ENCODE measurements at regions not wholly inside any gene's neighbourhood (a gene's known extent, or its start where the extent isn't known, plus 50 kb on each side); places are given as distances from the start of the nearest gene placed in this dataset.
"Not testable (repeated sequence)": the region's sequence is repeated elsewhere in the genome, so short reads cannot be mapped to it uniquely, and the experiment has no call there.

DNA sequence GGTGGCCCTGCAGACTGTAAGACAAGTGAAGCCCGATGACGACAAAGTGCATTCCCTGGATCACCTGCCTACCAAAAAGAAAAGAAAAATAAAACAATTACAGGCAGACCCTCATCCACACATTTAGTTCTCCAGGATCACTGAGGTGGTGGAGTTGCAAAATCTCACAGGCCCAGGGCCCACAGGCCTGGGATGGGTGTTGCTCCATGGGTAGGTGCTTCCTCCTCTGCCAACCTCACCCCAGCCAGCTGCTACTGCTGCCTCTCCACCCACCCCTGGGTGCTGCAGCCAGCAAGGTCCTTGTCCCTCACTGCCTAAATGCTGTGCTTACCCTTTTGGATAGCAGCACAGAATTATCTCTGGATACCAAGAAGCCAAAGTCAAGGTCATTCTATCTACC lies 146.4 kb upstream of the GALNT2 start:
- Mint-ChIP-seq H3K4me1 (no peaks in the 10 kb centered on the region), H3K4me3 (no peak overlapping the region), H3K9me3 (no peaks in the 10 kb centered on the region), H3K36me3 (no peaks in the 10 kb centered on the region), H3K27ac (no peak overlapping the region)
- ATAC-seq: no peak
- DNase-seq (ENCODE audit: low spot score in 2 of 2): no peak

- H3K4me1 Mint-ChIP-seq: no peaks in the 10 kb centered on the region
- no peak for DNase-seq (ENCODE audit: low spot score in 2 of 2)
- ATAC-seq: no peak
- H3K27ac Mint-ChIP-seq: no peak overlapping the region
- no peaks in the 10 kb centered on the region for H3K9me3 Mint-ChIP-seq
- H3K4me3 Mint-ChIP-seq: no peak overlapping the region
- H3K36me3 Mint-ChIP-seq: no peaks in the 10 kb centered on the region
Measured at GRCh38 chr1:229922249-229922648, 144.8 kb upstream of the GALNT2 start.

- no peaks in the 10 kb centered on the region for H3K9me3 Mint-ChIP-seq
- H3K27ac Mint-ChIP-seq: no peak overlapping the region
- no peaks in the 10 kb centered on the region for H3K4me1 Mint-ChIP-seq
- ATAC-seq (no peak), DNase-seq (ENCODE audit: low spot score in 2 of 2) (no peak)
- H3K4me3 Mint-ChIP-seq: no peak overlapping the region
- H3K36me3 Mint-ChIP-seq: no peaks in the 10 kb centered on the region
Measured at GRCh38 chr1:229924639-229925038, 142.4 kb upstream of the GALNT2 start.

GRCh38 chr1:229928767-229929166 lies 138.3 kb upstream of the GALNT2 start:
- H3K9me3 Mint-ChIP-seq: no peaks in the 10 kb centered on the region
- no peak for DNase-seq (ENCODE audit: low spot score in 2 of 2)
- no peak for ATAC-seq
- H3K36me3 Mint-ChIP-seq: no peaks in the 10 kb centered on the region
- H3K4me3 Mint-ChIP-seq: no peak overlapping the region
- no peak overlapping the region for H3K27ac Mint-ChIP-seq
- no peaks in the 10 kb centered on the region for H3K4me1 Mint-ChIP-seq

DNA sequence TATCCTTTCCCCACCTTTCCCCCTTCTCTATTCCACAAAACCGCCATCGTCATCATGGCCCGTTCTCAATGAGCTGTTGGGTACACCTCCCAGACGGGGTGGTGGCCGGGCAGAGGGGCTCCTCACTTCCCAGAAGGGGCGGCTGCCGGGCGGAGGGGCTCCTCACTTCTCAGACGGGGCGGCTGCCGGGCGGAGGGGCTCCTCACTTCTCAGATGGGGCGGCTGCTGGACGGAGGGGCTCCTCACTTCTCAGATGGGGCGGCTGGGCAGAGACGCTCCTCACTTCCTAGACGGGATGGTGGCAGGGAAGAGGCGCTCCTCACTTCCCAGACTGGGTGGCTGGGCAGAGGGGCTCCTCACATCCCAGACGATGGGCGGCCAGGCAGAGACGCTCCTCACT lies 135.3 kb upstream of the GALNT2 start:
- DNase-seq (ENCODE audit: low spot score in 2 of 2); H3K4me1 Mint-ChIP-seq; ATAC-seq; H3K36me3 Mint-ChIP-seq; H3K27ac Mint-ChIP-seq; H3K4me3 Mint-ChIP-seq; H3K9me3 Mint-ChIP-seq: not testable (repeated sequence)

GRCh38 chr1:229935157-229935556 lies 131.9 kb upstream of the GALNT2 start:
- not testable (repeated sequence) for DNase-seq (ENCODE audit: low spot score in 2 of 2); H3K4me1 Mint-ChIP-seq; ATAC-seq; H3K36me3 Mint-ChIP-seq; H3K9me3 Mint-ChIP-seq; H3K27ac Mint-ChIP-seq; H3K4me3 Mint-ChIP-seq

GRCh38 chr1:229938551-229938950 lies 128.5 kb upstream of the GALNT2 start:
- Mint-ChIP-seq H3K9me3 (no peaks in the 10 kb centered on the region), H3K36me3 (no peaks in the 10 kb centered on the region), H3K27ac (no peak overlapping the region), H3K4me3 (no peak overlapping the region), H3K4me1 (no peaks in the 10 kb centered on the region)
- ATAC-seq (no peak), DNase-seq (ENCODE audit: low spot score in 2 of 2) (no peak)

DNA sequence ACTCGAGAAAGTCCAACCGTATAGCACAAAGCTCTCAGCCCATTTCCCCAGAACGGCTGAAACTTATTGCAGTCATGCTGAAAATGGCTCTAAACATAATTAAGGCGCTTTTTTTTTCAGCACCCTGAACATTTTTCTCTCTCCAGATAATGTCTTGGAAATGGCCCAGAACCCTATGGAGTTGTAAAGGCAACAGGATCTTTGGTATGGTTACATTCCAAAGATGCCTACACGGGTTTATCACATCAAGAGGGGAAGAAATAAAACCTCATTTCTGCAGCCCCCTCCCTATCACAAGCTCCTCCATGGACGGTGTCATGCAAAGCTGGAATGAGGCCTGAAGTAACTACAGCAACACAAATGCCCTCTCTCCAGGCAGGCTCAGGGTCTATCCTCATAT lies 126.4 kb upstream of the GALNT2 start:
- H3K4me1 Mint-ChIP-seq: no peaks in the 10 kb centered on the region
- ATAC-seq (no peak), DNase-seq (ENCODE audit: low spot score in 2 of 2) (no peak)
- H3K4me3 Mint-ChIP-seq: no peak overlapping the region
- H3K27ac Mint-ChIP-seq: no peak overlapping the region
- H3K36me3 Mint-ChIP-seq: no peaks in the 10 kb centered on the region
- H3K9me3 Mint-ChIP-seq: no peaks in the 10 kb centered on the region

DNA sequence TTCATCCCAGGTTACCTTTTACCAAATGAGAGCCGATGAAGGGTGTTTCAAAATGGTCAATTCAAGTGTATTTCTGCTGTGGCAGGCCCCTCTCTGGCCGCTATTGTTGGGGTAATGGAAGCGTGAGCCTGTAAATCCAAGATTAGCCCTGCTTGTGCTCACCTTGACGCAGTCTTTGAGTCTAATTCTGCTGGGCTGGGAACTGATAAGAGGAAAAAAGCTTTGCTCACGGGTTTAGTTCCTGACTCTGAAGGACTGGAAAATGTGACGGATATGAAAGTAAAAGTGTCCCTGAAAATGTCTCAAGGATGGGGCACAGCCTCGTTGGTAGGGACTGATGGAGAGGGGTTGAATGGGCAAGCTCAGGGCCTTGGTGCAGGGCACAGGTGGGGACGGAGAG lies 125.9 kb upstream of the GALNT2 start:
- no peaks in the 10 kb centered on the region for H3K36me3 Mint-ChIP-seq
- DNase-seq (ENCODE audit: low spot score in 2 of 2) (no peak), ATAC-seq (no peak)
- H3K27ac Mint-ChIP-seq: no peak overlapping the region
- H3K9me3 Mint-ChIP-seq: no peaks in the 10 kb centered on the region
- H3K4me3 Mint-ChIP-seq: no peak overlapping the region
- H3K4me1 Mint-ChIP-seq: no peaks in the 10 kb centered on the region

DNA sequence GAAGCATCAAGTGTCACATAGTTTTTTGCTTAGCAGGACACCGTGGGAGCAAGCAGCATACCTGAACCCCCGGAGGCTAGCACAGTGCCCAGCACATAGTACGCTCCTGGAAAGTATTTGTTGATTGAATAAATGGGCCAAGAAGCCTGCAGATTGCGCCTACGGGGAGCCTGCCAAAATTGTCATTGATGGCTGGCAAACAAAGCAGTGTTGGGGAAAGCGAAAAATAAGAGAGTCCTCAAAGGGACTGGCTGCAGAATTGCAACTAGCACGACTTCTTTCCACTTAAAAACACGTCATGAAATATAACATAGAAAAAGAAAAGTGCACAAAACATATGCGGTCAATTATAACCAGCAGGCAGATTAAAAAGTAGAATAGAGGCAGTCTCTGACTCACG lies 125.2 kb upstream of the GALNT2 start:
- Mint-ChIP-seq H3K36me3 (no peaks in the 10 kb centered on the region), H3K4me1 (no peaks in the 10 kb centered on the region), H3K9me3 (no peaks in the 10 kb centered on the region), H3K27ac (no peak overlapping the region), H3K4me3 (no peak overlapping the region)
- DNase-seq (ENCODE audit: low spot score in 2 of 2) (no peak), ATAC-seq (no peak)

- Mint-ChIP-seq H3K9me3 (no peaks in the 10 kb centered on the region), H3K4me3 (no peak overlapping the region), H3K36me3 (no peaks in the 10 kb centered on the region), H3K27ac (no peak overlapping the region), H3K4me1 (no peaks in the 10 kb centered on the region)
- DNase-seq (ENCODE audit: low spot score in 2 of 2) (no peak), ATAC-seq (no peak)
Measured at GRCh38 chr1:229942501-229942900, 124.5 kb upstream of the GALNT2 start.

- Mint-ChIP-seq H3K36me3 (no peaks in the 10 kb centered on the region), H3K4me3 (no peak overlapping the region)
- ATAC-seq: no peak
Measured at GRCh38 chr1:229943148-229943714, 123.8 kb upstream of the GALNT2 start.

DNA sequence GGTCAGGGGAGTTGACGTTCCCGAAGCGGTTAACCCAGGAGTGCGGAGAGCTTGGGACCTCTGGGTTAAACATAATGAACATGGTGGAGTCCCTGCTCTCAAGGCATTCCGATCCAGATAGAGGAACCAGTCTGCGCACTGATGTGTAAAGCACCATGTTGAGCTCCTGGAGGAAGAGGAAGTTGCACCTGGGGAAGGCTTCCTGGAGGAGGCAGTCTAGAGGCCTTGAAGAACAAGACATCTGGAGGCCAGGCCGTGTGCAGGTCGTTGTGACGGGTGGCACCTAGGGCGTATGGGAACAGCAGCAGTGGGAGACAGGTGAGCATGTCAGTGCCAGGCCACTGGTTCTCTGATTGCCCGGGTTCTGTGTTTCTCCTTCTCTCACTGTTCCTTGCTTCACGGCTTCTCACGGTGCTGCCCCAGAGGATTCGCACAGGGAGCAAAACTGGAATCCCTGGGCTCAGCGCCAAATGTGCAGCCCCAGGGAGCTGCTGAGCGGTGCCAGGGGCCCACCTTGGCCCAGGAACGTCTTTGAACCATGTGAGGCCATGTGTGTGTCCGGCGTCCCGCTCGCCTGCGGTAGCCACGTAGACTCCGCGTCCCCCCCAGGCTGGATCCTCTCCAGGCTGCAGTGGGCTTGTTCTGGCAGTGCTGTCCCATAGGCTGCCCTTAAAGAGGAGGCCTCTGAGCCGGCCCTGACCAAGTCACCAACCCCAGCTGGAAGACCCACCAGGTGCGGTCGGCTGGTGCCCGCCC lies 122.9 kb upstream of the GALNT2 start:
- no peaks in the 10 kb centered on the region for H3K9me3 Mint-ChIP-seq
- ATAC-seq (no peak), DNase-seq (ENCODE audit: low spot score in 2 of 2) (no peak)
- H3K4me1 Mint-ChIP-seq: no peaks in the 10 kb centered on the region
- H3K4me3 Mint-ChIP-seq: no peak overlapping the region
- H3K36me3 Mint-ChIP-seq: no peaks in the 10 kb centered on the region
- no peak overlapping the region for H3K27ac Mint-ChIP-seq

More at GRCh38 chr1:229943148-229943714, 123.8 kb upstream of the GALNT2 start:
- no peak for DNase-seq (ENCODE audit: low spot score in 2 of 2)
- no peak overlapping the region for H3K27ac Mint-ChIP-seq
- H3K9me3 Mint-ChIP-seq: no peaks in the 10 kb centered on the region
- no peaks in the 10 kb centered on the region for H3K4me1 Mint-ChIP-seq

- Mint-ChIP-seq H3K4me3 (no peak overlapping the region), H3K9me3 (no peaks in the 10 kb centered on the region), H3K27ac (no peak overlapping the region), H3K4me1 (no peaks in the 10 kb centered on the region), H3K36me3 (no peaks in the 10 kb centered on the region)
- ATAC-seq: no peak
- no peak for DNase-seq (ENCODE audit: low spot score in 2 of 2)
Measured at GRCh38 chr1:229945795-229946194, 121.2 kb upstream of the GALNT2 start.

GRCh38 chr1:229947968-229948367 lies 119.1 kb upstream of the GALNT2 start:
- ATAC-seq (no peak), DNase-seq (ENCODE audit: low spot score in 2 of 2) (no peak)
- H3K36me3 Mint-ChIP-seq: no peaks in the 10 kb centered on the region
- no peak overlapping the region for H3K27ac Mint-ChIP-seq
- H3K4me1 Mint-ChIP-seq: no peaks in the 10 kb centered on the region
- no peak overlapping the region for H3K4me3 Mint-ChIP-seq
- H3K9me3 Mint-ChIP-seq: no peaks in the 10 kb centered on the region

DNA sequence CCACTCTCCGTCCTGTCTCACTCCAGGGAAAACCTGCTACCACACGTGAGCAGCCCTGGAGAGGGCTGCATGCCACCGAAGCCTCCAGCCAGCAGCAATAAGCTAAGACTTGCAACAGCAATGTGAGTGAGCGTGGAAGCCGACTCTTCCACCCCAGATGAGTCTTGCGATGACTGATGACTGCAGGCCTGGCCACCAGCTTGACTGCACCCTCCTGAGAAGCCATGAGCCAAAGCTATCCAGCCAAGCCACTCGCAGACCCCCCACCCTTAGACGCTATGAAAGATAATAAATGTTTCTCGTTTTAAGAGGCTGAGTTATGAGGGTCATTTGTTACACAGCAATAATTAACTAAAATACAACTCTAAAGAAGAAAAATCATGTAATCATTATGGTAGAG lies 118.6 kb upstream of the GALNT2 start:
- no peak overlapping the region for H3K27ac Mint-ChIP-seq
- no peaks in the 10 kb centered on the region for H3K9me3 Mint-ChIP-seq
- no peaks in the 10 kb centered on the region for H3K36me3 Mint-ChIP-seq
- no peak overlapping the region for H3K4me3 Mint-ChIP-seq
- ATAC-seq: no peak
- no peaks in the 10 kb centered on the region for H3K4me1 Mint-ChIP-seq
- DNase-seq (ENCODE audit: low spot score in 2 of 2): no peak
